GM12865 (cell line): ENCODE measurements at regions not wholly inside any gene's neighbourhood (a gene's known extent, or its start where the extent isn't known, plus 50 kb on each side); places are given as distances from the start of the nearest gene placed in this dataset.

Source experiments
- DNase-seq: peaks from one replicate; pipeline ENCODE4 v3.0.0; 2010; ENCODE audit warnings: low read depth
- H3K4me3 ChIP-seq: 2 replicates; pipeline ENCODE4 v1.5.1; 2011; ENCODE audit warnings: mild to moderate bottlenecking, low read depth, low read length, control low read depth
- CTCF ChIP-seq: IDR thresholded peaks from 2 replicates; pipeline ENCODE4 v1.5.1; 2011; ENCODE audit warnings: low read length, control low read depth, low read depth, inconsistent platforms; ENCODE audit not compliant: insufficient read depth; ENCODE audit errors: missing control alignments

- no peak overlapping the region for H3K4me3 ChIP-seq
- TF ChIP-seq CTCF = no peak
- DNase-seq = no peak
Measured at GRCh38 chr2:9094117-9094516, 90.6 kb upstream of the MBOAT2 start.

- TF ChIP-seq CTCF = no peak
- DNase-seq = no peak
- no peak overlapping the region for H3K4me3 ChIP-seq
Measured at GRCh38 chr2:9093324-9093723, 89.8 kb upstream of the MBOAT2 start.

- DNase-seq = peak; percentile 60
- TF ChIP-seq CTCF = no peak
- H3K4me3 ChIP-seq = no peak overlapping the region
Measured at GRCh38 chr2:9092383-9093282, 89.1 kb upstream of the MBOAT2 start.

- no peak for TF ChIP-seq CTCF
- DNase-seq = no peak
- no peak overlapping the region for H3K4me3 ChIP-seq
Measured at GRCh38 chr2:9091811-9092210, 88.3 kb upstream of the MBOAT2 start.

GRCh38 chr2:9089831-9090230, 86.3 kb upstream of the MBOAT2 start:
- H3K4me3 ChIP-seq = no peak overlapping the region
- DNase-seq = no peak
- no peak for TF ChIP-seq CTCF

- DNase-seq = no peak
- no peak overlapping the region for H3K4me3 ChIP-seq
Measured at GRCh38 chr2:9087121-9087681, 83.7 kb upstream of the MBOAT2 start.

More at GRCh38 chr2:9087121-9087681, 83.7 kb upstream of the MBOAT2 start:
- TF ChIP-seq CTCF = no peak
